ENCODE measurements at regions not wholly inside any gene's neighbourhood (a gene's known extent, or its start where the extent isn't known, plus 50 kb on each side); places are given as distances from the start of the nearest gene placed in this dataset.

- Histone ChIP-seq H3K4me3 (no peak overlapping the region), H3K27me3 (ENCODE audit: low read depth) (no peaks in the 10 kb centered on the region), H3K9me3 (no peaks in the 10 kb centered on the region), H3K27ac (no peak overlapping the region), H3K4me1 (no peaks in the 10 kb centered on the region), H3K36me3 (no peaks in the 10 kb centered on the region)
- no peak for TF ChIP-seq CTCF (IDR thresholded peaks at IDR 0.05)
- no peak for DNase-seq
- intact Hi-C loops (cut with DNase I) = no loop called here
- ATAC-seq = no peak
These were observed 159.3 kb downstream of the PTPN20 start for GRCh38 chr10:47070541-47070940.

GRCh38 chr10:47071891-47072290, 160.7 kb downstream of the PTPN20 start:
- no peaks in the 10 kb centered on the region for H3K9me3 ChIP-seq
- no peak overlapping the region for H3K27ac ChIP-seq
- DNase-seq (no peak), ATAC-seq (no peak)
- no peaks in the 10 kb centered on the region for H3K36me3 ChIP-seq
- no peaks in the 10 kb centered on the region for H3K27me3 ChIP-seq (ENCODE audit: low read depth)
- no peak overlapping the region for H3K4me3 ChIP-seq
- intact Hi-C loops (cut with DNase I) = no loop called here
- no peaks in the 10 kb centered on the region for H3K4me1 ChIP-seq
- TF ChIP-seq CTCF (IDR thresholded peaks at IDR 0.05) = no peak

- Histone ChIP-seq H3K9me3 (no peaks in the 10 kb centered on the region), H3K27ac (no peak overlapping the region), H3K4me3 (no peak overlapping the region), H3K36me3 (no peaks in the 10 kb centered on the region), H3K4me1 (no peaks in the 10 kb centered on the region), H3K27me3 (ENCODE audit: low read depth) (no peaks in the 10 kb centered on the region)
- no peak for TF ChIP-seq CTCF (IDR thresholded peaks at IDR 0.05)
- no peak for ATAC-seq
- no peak for DNase-seq
- intact Hi-C loops (cut with DNase I) = no loop called here
These were observed 162.7 kb downstream of the PTPN20 start for GRCh38 chr10:47073967-47074366.

DNA sequence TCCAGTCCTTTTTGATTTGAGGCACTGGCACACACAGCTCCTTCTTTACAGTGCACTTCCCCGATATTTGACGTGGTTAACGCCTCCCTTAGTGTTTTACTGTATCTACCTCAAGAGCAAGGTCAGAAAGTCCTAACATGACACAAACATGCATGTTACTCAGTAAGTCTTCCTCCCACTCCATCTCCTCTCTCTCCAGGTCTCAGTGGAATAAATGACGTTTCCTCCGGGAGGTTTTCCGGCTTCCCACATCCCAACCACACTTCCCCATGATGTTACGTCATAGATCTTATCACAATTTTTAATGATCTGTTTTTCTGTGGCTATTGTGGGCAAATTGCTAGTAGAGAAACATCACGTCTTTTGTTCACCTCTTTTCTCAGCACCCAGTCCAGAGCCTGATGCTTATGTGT, 165.7 kb downstream of the PTPN20 start:
- no peaks in the 10 kb centered on the region for H3K36me3 ChIP-seq
- DNase-seq = no peak
- H3K4me3 ChIP-seq = no peak overlapping the region
- intact Hi-C loops (cut with DNase I) = no loop called here
- no peaks in the 10 kb centered on the region for H3K27me3 ChIP-seq (ENCODE audit: low read depth)
- H3K4me1 ChIP-seq = no peaks in the 10 kb centered on the region
- ATAC-seq = no peak
- no peak for TF ChIP-seq CTCF (IDR thresholded peaks at IDR 0.05)
- H3K9me3 ChIP-seq = no peaks in the 10 kb centered on the region
- no peak overlapping the region for H3K27ac ChIP-seq

DNA sequence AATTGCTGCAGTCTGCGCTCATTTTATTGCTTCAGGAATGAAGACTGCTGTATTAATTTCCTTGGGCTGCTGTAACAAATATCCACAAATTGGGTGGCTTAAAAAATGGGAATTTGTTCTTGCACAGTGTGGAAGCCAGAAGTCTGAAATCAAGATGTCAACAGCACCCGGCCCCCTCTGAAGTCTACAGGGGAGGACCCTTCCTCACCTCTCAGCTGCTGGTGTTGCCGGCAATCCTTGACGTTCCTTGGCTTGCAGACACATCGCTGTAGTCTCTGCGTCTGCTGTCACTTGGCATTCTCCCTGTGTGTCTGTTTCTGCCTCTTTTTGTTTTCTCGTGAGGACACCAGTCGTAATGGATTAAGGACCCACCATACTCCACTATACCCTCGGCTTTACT, 166.2 kb downstream of the PTPN20 start:
- no peak for TF ChIP-seq CTCF (IDR thresholded peaks at IDR 0.05)
- Histone ChIP-seq H3K4me1 (no peaks in the 10 kb centered on the region), H3K9me3 (no peaks in the 10 kb centered on the region), H3K27me3 (ENCODE audit: low read depth) (no peaks in the 10 kb centered on the region), H3K4me3 (no peak overlapping the region), H3K27ac (no peak overlapping the region), H3K36me3 (no peaks in the 10 kb centered on the region)
- no peak for ATAC-seq
- intact Hi-C loops (cut with DNase I) = no loop called here
- no peak for DNase-seq

DNA sequence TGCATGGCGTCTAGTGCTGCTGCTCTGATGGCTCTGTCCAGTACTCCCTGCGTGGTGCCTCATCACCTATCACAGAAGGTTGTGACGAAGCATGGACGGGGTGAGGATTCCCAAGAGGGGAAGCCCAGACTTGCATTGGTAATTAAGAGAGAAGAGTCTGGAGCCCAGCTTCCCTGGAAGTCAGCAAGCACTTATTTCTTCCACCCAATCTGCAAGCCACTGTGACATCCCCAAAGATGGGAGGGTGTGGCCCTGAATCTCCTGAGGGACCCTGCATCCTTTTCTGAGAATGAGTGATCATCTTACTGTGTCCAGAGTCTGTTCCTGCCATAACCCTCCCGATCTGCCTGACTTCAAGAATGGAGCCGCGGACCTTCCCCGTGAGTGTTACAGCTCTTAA, 166.7 kb downstream of the PTPN20 start:
- no peak for ATAC-seq
- Histone ChIP-seq H3K4me1 (no peaks in the 10 kb centered on the region), H3K27ac (no peak overlapping the region), H3K4me3 (no peak overlapping the region), H3K27me3 (ENCODE audit: low read depth) (no peaks in the 10 kb centered on the region), H3K36me3 (no peaks in the 10 kb centered on the region), H3K9me3 (no peaks in the 10 kb centered on the region)
- intact Hi-C loops (cut with DNase I) = no loop called here
- no peak for TF ChIP-seq CTCF (IDR thresholded peaks at IDR 0.05)
- no peak for DNase-seq
